Skeletal muscle tissue (tissue), 3 donors: ENCODE measurements at regions not wholly inside any gene's neighbourhood (a gene's known extent, or its start where the extent isn't known, plus 50 kb on each side); places are given as distances from the start of the nearest gene placed in this dataset.
"Not testable (repeated sequence)": the region's sequence is repeated elsewhere in the genome, so short reads cannot be mapped to it uniquely, and the experiment has no call there.

Experiments used
- H3K27ac ChIP-seq: one replicate; pipeline ENCODE4 v1.7.0; 2013; ENCODE audit warnings: mild to moderate bottlenecking, low read depth, low read length, inconsistent platforms
- H3K27me3 ChIP-seq, 3 donors: one replicate each; pipeline ENCODE4 v1.7.0; 2013; ENCODE audit warnings: low read length in 3 of 3; ENCODE audit not compliant: control insufficient read depth in 3 of 3, insufficient read depth in 3 of 3
- H3K36me3 ChIP-seq, 3 donors: one replicate each; pipeline ENCODE4 v1.7.0; 2013; ENCODE audit warnings: low read length in 3 of 3; ENCODE audit not compliant: control insufficient read depth in 3 of 3, insufficient read depth in 3 of 3
- H3K4me1 ChIP-seq, 3 donors: one replicate each; pipeline ENCODE4 v1.7.0; 2013; ENCODE audit warnings: low read length in 3 of 3, mild to moderate bottlenecking in 3 of 3; ENCODE audit not compliant: control insufficient read depth in 3 of 3, insufficient read depth in 3 of 3
- H3K4me3 ChIP-seq, 3 donors: one replicate each; pipeline ENCODE4 v1.7.0; 2013; ENCODE audit warnings: low read length in 3 of 3
- H3K9ac ChIP-seq, 3 donors: one replicate each; pipeline ENCODE4 v1.7.0; 2013; ENCODE audit warnings: low read length in 3 of 3, mild to moderate bottlenecking in 3 of 3, moderate library complexity in 2 of 3, low read depth in 1 of 3
- H3K9me3 ChIP-seq, 3 donors: one replicate each; pipeline ENCODE4 v1.7.0; 2013; ENCODE audit warnings: low read length in 3 of 3; ENCODE audit not compliant: control insufficient read depth in 3 of 3
- donor health status: Osteomylitis.

DNA sequence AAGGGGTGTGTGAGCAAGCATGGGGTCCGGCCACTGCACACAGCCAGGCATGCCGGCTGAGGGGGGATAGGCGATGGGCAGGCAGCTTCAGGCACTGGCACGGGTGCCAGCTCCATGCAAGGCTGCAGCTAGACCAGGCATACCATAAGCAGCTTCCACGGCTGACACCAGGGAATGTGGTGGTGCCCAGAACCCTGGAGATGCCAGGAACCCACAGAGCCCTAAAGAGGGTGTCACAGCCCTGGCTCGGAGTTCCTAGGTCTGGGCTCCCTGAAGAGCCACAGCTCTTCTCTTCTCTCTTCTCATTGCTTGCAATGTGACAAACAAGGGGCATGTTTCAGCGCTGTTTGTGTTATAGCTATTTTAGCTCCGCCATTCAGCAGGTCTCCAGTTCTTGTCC, 442.5 kb downstream of the SPATA31A1 start:
- H3K27ac ChIP-seq, H3K9me3 ChIP-seq, H3K27me3 ChIP-seq, H3K4me1 ChIP-seq, H3K4me3 ChIP-seq, H3K36me3 ChIP-seq, H3K9ac ChIP-seq: not testable (repeated sequence)

DNA sequence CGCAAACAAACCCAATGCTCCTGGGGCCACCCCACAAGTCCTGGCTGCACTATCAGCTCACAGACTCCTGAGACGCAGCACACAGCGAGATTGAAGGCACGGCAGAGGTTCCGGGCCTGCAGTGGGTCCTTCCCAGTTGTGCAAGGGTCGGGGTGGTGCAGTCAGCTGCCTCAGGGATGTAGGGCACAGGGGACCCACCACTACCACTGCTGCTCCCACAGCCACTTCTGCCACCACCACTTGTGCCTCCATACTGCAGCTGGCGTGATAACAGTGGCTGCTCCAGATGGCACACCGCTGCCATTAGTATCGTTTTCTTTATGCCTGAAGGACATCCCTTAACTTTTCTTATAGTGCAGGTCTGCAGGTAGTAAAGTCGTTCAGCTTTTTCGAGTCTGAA, 443.8 kb downstream of the SPATA31A1 start:
- H3K27ac ChIP-seq, H3K9me3 ChIP-seq, H3K9ac ChIP-seq, H3K4me1 ChIP-seq, H3K4me3 ChIP-seq, H3K36me3 ChIP-seq, H3K27me3 ChIP-seq: not testable (repeated sequence)

DNA sequence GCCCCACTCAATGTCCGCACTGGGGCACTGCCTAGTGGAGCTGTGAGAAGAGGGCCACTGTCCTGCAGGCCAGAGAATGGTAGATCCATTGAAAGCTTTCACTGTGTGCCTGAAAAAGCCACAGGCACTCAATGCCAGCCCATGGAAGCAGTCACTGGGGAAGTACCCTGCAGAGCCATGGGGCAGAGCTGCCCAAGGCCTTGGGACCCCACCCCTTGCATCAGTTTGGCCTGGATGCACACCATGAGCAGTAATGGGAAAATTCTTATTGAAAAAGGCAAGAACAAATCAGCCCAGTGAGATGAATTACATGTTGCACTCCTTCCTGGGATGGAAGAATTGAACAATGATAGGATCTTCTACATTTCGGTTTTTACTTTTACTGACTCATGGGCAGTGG, 447.1 kb downstream of the SPATA31A1 start:
- not testable (repeated sequence) for H3K4me3 ChIP-seq, H3K4me1 ChIP-seq, H3K36me3 ChIP-seq, H3K9me3 ChIP-seq, H3K9ac ChIP-seq, H3K27ac ChIP-seq, H3K27me3 ChIP-seq

DNA sequence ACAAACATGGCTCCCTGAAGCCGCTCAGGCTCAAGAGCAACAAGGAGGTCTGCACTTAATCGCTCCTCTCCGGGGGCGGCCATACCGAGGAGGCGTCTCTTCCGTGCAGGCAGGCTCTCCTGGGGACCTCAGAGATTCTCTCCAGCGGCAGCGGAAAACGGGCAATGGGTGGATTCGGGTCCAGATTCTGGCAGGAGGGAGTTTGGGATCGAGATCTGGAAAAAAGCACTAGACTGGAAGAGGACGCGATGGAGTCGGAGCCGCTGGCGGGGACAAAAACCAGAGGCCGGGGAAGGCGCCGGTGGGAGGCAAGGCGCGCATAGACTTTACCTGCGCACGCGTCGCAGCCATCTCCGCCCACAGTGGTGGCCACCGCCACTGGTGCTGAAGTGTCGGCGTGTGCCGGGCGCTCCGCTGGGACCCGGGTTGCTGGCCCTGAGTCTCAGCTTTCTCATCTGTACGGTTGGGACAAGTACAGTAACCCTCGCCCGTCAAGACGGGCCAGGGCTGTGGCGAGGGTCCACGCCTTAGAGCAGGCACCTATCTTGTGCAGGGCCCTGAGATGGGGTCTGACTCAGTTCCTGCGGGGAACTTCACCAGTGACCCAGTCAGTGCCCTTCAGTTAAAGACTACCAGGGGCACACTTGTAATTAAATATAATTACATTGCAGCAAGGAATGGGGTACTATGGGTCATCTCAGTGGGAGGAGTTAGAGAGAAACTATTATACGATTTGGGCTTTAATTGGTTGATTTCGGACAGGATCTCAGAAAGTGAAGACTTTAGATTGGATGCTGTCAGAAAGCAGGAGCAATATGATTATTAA, 454.1 kb downstream of the SPATA31A1 start:
- Histone ChIP-seq H3K27ac (peak overlapping the region; percentile 58), H3K9ac (peak overlapping the region; percentile 70 to 76 (median 72)), H3K4me3 (peak overlapping the region; percentile 70 to 75 (median 73))
- not testable (repeated sequence) for H3K4me1 ChIP-seq, H3K36me3 ChIP-seq, H3K9me3 ChIP-seq, H3K27me3 ChIP-seq

DNA sequence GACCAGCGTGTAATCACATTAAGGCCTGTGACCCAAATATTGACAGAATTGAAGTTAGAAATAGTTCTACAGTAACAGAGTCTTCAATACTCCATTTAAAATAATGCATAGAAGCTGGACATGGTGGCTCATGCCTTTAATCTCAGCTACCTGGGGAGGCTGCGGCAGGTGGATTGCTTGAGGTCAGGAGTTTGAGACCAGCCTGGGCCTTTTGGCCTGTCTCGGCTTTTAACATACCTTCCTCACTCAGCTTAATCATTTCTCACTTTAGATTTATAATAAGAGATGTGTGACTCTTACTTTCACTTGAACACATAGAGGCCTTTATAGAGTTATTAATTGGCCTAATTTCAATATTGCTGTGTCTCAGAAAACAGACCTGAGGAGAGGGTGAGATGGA, 454.9 kb downstream of the SPATA31A1 start:
- not testable (repeated sequence) for H3K27ac ChIP-seq, H3K27me3 ChIP-seq, H3K4me1 ChIP-seq, H3K9me3 ChIP-seq, H3K4me3 ChIP-seq, H3K36me3 ChIP-seq, H3K9ac ChIP-seq

DNA sequence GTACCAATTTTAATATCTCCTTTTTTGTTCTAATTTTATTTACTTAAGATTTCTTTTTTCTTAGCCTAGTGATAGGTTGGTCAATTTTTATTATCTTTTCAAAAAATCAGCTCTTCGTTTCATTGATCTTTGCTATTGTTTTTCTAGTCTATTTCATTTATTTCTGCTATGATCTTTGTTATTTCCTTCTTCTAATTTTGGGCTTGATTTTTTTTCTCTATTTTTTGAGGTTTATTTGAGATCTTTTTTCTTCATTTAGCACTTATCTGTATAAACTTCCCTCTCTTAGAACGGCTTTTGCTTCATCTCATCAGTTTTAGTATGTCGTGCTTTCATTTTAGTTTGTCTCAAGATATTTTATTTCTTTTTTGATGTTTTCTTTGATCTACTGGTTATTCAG, 456.1 kb downstream of the SPATA31A1 start:
- H3K4me1 ChIP-seq, H3K27me3 ChIP-seq: not testable (repeated sequence)

DNA sequence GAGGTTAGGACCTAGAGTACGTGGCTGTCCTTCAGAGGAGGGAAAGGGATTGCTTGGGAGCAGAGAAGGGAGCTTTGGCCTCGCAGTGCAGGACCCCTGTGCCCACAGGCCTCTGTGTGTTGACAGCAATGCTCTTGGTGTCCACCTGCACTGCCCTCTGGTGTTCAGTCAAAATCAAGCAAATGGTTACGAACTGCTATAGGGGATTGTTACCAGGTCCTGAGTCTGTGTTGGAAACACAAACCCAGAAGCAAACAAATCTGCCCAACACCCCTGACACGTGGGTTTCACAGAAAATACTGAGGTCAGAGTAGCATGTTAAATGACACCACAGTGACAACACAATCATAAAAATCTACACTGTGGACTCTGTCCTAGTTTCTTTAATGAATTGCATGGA, 473.0 kb downstream of the SPATA31A1 start:
- not testable (repeated sequence) for H3K4me3 ChIP-seq

More for the DNA sequence above, 456.1 kb downstream of the SPATA31A1 start:
- H3K36me3 ChIP-seq, H3K27ac ChIP-seq, H3K4me3 ChIP-seq, H3K9me3 ChIP-seq, H3K9ac ChIP-seq: not testable (repeated sequence)

More for the DNA sequence above, 473.0 kb downstream of the SPATA31A1 start:
- H3K36me3 ChIP-seq, H3K27ac ChIP-seq, H3K27me3 ChIP-seq, H3K9ac ChIP-seq, H3K9me3 ChIP-seq, H3K4me1 ChIP-seq: not testable (repeated sequence)
